ENCODE measurements at regions not wholly inside any gene's neighbourhood (a gene's known extent, or its start where the extent isn't known, plus 50 kb on each side); places are given as distances from the start of the nearest gene placed in this dataset.

DNA sequence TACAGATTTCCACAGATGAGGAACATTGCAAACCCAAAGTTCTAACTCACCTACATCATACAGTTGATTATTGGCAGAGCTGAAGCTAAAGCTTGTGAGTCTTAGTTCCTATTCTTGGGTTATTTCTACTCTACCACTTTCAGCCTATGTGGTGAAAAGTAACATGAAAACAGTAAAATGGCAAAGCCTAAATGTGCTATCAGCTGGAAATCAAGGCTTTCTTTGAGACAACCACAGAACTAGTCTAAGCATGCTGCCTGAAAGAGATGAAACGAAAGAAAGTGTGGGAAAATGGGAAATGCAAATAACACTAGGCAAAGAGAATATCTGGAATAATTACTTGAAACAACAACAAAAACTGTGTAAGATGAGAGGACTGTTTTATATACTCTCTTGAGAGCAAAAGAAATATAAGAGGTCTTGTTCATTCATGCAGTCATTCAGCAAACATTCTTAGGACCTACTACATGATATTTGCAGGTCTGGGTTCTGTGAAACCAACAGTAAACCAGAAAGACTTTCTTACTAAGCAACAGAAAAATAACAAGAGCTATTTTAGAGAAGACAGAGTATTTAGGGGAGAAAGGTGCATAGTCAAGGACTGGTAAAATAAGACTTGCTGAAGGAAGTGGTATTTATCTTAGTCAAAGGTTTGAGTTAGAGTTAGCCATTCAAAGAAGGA is 437.1 kb downstream of the HTR7 start:
- 61 to 87% (median 81%) methylated on average over 1 of the region's 1 CpG for WGBS, 4 donors
- no peaks in the 10 kb centered on the region for H3K4me1 ChIP-seq (replicated peaks in 1 of 2)
- no peak for DNase-seq
- H3K27me3 ChIP-seq: no peaks in the 10 kb centered on the region
- H3K9me3 ChIP-seq (replicated peaks in 1 of 3): no peaks in the 10 kb centered on the region
- no peak for TF ChIP-seq POLR2A (IDR thresholded peaks at IDR 0.05)
- no peak overlapping the region for H3K4me3 ChIP-seq
- H3K27ac ChIP-seq: no peak overlapping the region
- intact Hi-C loops (cut with DNase I): no loop called here
- H3K36me3 ChIP-seq (replicated peaks in 1 of 2): no peaks in the 10 kb centered on the region

DNA sequence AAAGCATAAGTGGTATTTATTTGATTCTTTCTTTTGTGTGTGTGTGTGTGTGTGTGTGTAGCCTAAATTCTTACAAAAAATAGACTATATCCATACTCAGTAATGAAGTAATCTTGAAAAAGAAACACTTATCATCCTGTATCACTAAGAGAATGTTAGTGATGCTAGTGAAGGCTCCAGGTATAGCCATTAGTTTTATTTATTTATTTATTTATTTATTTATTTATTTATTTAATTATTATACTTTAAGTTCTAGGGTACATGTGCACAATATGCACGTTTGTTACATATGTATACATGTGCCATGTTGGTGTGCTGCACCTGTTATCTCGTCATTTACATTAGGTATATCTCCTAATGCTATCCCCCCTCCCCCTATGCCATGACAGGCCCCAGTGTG is 436.0 kb downstream of the HTR7 start:
- WGBS, 4 donors: 76 to 88% (median 85%) methylated on average over 2 of the region's 2 CpGs
- DNase-seq: no peak
- Histone ChIP-seq H3K4me3 (no peak overlapping the region), H3K9me3 (replicated peaks in 1 of 3) (no peaks in the 10 kb centered on the region), H3K4me1 (replicated peaks in 1 of 2) (no peaks in the 10 kb centered on the region), H3K27ac (no peak overlapping the region), H3K36me3 (replicated peaks in 1 of 2) (no peaks in the 10 kb centered on the region), H3K27me3 (no peaks in the 10 kb centered on the region)
- TF ChIP-seq, protein P1, sequence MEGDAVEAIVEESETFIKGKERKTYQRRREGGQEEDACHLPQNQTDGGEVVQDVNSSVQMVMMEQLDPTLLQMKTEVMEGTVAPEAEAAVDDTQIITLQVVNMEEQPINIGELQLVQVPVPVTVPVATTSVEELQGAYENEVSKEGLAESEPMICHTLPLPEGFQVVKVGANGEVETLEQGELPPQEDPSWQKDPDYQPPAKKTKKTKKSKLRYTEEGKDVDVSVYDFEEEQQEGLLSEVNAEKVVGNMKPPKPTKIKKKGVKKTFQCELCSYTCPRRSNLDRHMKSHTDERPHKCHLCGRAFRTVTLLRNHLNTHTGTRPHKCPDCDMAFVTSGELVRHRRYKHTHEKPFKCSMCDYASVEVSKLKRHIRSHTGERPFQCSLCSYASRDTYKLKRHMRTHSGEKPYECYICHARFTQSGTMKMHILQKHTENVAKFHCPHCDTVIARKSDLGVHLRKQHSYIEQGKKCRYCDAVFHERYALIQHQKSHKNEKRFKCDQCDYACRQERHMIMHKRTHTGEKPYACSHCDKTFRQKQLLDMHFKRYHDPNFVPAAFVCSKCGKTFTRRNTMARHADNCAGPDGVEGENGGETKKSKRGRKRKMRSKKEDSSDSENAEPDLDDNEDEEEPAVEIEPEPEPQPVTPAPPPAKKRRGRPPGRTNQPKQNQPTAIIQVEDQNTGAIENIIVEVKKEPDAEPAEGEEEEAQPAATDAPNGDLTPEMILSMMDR (IDR thresholded peaks at IDR 0.05): no peak
- no peak for TF ChIP-seq POLR2A (IDR thresholded peaks at IDR 0.05)
- intact Hi-C loops (cut with DNase I): no loop called here

DNA sequence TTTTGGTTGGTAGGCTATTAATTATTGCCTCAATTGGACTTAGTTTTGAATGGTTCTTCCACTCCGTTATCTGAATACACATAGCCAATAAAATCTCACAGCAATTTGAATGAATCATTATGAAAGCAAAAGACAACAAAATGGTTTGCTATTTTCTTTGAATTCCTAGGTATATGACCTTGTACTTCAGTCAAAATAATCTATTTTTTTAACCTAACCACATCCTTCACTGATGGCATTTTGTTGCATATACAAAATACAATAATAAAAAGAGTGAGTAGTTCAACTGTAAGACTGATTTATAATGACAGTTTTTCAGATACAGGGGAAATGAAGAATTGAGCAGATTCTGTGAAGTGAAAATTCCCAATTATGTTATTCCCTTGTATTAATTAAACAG is 433.1 kb downstream of the HTR7 start:
- TF ChIP-seq, protein P1 (IDR thresholded peaks at IDR 0.05): no peak
- TF ChIP-seq POLR2A (IDR thresholded peaks at IDR 0.05): no peak
- Histone ChIP-seq H3K4me1 (replicated peaks in 1 of 2) (no peaks in the 10 kb centered on the region), H3K36me3 (replicated peaks in 1 of 2) (no peaks in the 10 kb centered on the region), H3K27me3 (no peaks in the 10 kb centered on the region), H3K27ac (no peak overlapping the region), H3K9me3 (replicated peaks in 1 of 3) (no peaks in the 10 kb centered on the region), H3K4me3 (no peak overlapping the region)
- intact Hi-C loops (cut with DNase I): no loop called here
- no peak for DNase-seq
- 70 to 78% (median 73%) methylated on average over 1 of the region's 1 CpG for WGBS, 4 donors

DNA sequence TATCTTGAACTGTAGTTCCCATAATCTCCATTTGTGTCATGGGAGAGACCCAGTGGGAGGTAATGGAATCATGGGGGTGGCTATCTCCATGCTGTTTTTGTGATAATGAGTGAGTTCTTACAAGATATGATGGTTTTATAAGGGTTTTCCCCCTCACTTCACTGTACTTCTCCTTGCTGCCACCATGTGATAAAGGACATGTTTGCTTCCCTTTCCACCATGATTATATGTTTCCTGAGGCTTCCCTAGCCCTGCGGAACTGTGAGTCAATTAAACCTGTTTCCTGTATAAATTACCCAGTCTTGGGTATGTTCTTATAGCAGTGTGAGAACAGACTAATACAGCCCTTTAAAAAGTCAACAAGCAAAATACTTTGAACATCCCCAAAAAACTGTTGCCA is 427.7 kb downstream of the HTR7 start:
- H3K9me3 ChIP-seq (replicated peaks in 1 of 3): no peaks in the 10 kb centered on the region
- no peak overlapping the region for H3K4me3 ChIP-seq
- H3K27me3 ChIP-seq: no peaks in the 10 kb centered on the region
- no peak for TF ChIP-seq POLR2A (IDR thresholded peaks at IDR 0.05)
- TF ChIP-seq, protein P1 (IDR thresholded peaks at IDR 0.05): no peak
- WGBS, 4 donors: 50 to 72% (median 62%) methylated on average over 1 of the region's 1 CpG
- intact Hi-C loops (cut with DNase I): no loop called here
- H3K4me1 ChIP-seq (replicated peaks in 1 of 2): no peaks in the 10 kb centered on the region
- no peak overlapping the region for H3K27ac ChIP-seq
- H3K36me3 ChIP-seq (replicated peaks in 1 of 2): no peaks in the 10 kb centered on the region
- no peak for DNase-seq

DNA sequence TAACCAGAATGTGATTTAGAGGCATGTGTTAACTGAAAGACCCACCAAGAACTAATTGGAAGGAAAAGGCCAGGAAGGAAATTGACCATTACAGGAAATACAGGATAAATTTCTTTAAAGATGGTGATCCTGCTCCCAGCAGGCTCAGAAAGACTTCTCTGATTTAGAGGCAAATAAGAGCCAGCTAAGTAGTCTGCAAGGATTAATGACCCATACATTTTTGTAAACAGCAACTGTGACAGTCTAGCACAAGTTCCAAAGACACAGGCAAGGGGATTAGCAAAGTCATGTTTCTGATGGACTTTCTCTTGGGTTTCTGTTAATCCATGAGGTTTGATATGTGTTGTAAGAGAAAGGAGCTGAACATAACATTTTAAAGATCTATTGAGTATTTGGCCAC is 425.0 kb downstream of the HTR7 start:
- intact Hi-C loops (cut with DNase I): no loop called here
- Histone ChIP-seq H3K27me3 (no peaks in the 10 kb centered on the region), H3K4me1 (replicated peaks in 1 of 2) (no peaks in the 10 kb centered on the region), H3K9me3 (replicated peaks in 1 of 3) (no peaks in the 10 kb centered on the region), H3K4me3 (no peak overlapping the region), H3K27ac (no peak overlapping the region), H3K36me3 (replicated peaks in 1 of 2) (no peaks in the 10 kb centered on the region)
- no peak for DNase-seq
- TF ChIP-seq, protein P1 (IDR thresholded peaks at IDR 0.05): no peak
- no peak for TF ChIP-seq POLR2A (IDR thresholded peaks at IDR 0.05)

Measured in adrenal gland (tissue), 9 donors.